Activated T-cell treated with anti-CD3 and anti-CD28 coated beads, Interleukin-2, amount 50 U/mL, for 24 hours (primary cell): ENCODE measurements at regions not wholly inside any gene's neighbourhood (a gene's known extent, or its start where the extent isn't known, plus 50 kb on each side); places are given as distances from the start of the nearest gene placed in this dataset.
"Not testable (repeated sequence)": the region's sequence is repeated elsewhere in the genome, so short reads cannot be mapped to it uniquely, and the experiment has no call there.

Source experiments
- DNase-seq: peaks from one replicate; pipeline ENCODE4 v3.0.0-alpha.2; 2020
- H3K27ac Mint-ChIP-seq: 2 replicates; pipeline ENCODE4 v1.8.0; 2020; ENCODE audit warnings: mild to moderate bottlenecking, mixed read lengths
- H3K27me3 Mint-ChIP-seq: 2 replicates; pipeline ENCODE4 v1.8.0; 2020; ENCODE audit warnings: mixed read lengths
- H3K36me3 Mint-ChIP-seq: 2 replicates; pipeline ENCODE4 v1.8.0; 2020; ENCODE audit warnings: low read depth, mixed read lengths
- H3K4me1 Mint-ChIP-seq: 2 replicates; pipeline ENCODE4 v1.8.0; 2020; ENCODE audit warnings: low read depth, mixed read lengths
- H3K4me3 Mint-ChIP-seq: 2 replicates; pipeline ENCODE4 v1.8.0; 2020; ENCODE audit warnings: mild to moderate bottlenecking, moderate library complexity, mixed read lengths
- H3K9me3 Mint-ChIP-seq: 2 replicates; pipeline ENCODE4 v1.8.0; 2020; ENCODE audit warnings: mixed read lengths

- peaks cover 10% of the 10 kb centered on the region for H3K9me3 Mint-ChIP-seq
- H3K36me3 Mint-ChIP-seq, result no peaks in the 10 kb centered on the region
- no peak for DNase-seq
- H3K27ac Mint-ChIP-seq, result no peak overlapping the region
- no peaks in the 10 kb centered on the region for H3K4me1 Mint-ChIP-seq
- H3K4me3 Mint-ChIP-seq, result no peak overlapping the region
- H3K27me3 Mint-ChIP-seq, result no peaks in the 10 kb centered on the region
Measured at GRCh38 chr9:85167146-85167545, 497.6 kb downstream of the NTRK2 start.

- no peaks in the 10 kb centered on the region for H3K36me3 Mint-ChIP-seq
- no peaks in the 10 kb centered on the region for H3K4me1 Mint-ChIP-seq
- H3K27ac Mint-ChIP-seq, result no peak overlapping the region
- H3K9me3 Mint-ChIP-seq, result peaks cover 6% of the 10 kb centered on the region
- no peak for DNase-seq
- H3K4me3 Mint-ChIP-seq, result no peak overlapping the region
- H3K27me3 Mint-ChIP-seq, result no peaks in the 10 kb centered on the region
Measured at GRCh38 chr9:85163825-85164224, 494.3 kb downstream of the NTRK2 start.

GRCh38 chr9:85163415-85163814 lies 493.9 kb downstream of the NTRK2 start:
- no peak overlapping the region for H3K27ac Mint-ChIP-seq
- no peaks in the 10 kb centered on the region for H3K36me3 Mint-ChIP-seq
- peaks cover 6% of the 10 kb centered on the region for H3K9me3 Mint-ChIP-seq
- H3K4me3 Mint-ChIP-seq, result no peak overlapping the region
- DNase-seq, result no peak
- no peaks in the 10 kb centered on the region for H3K27me3 Mint-ChIP-seq
- no peaks in the 10 kb centered on the region for H3K4me1 Mint-ChIP-seq

- Mint-ChIP-seq H3K27ac (no peak overlapping the region), H3K4me3 (no peak overlapping the region), H3K36me3 (no peaks in the 10 kb centered on the region), H3K4me1 (no peaks in the 10 kb centered on the region), H3K27me3 (no peaks in the 10 kb centered on the region), H3K9me3 (peaks cover 6% of the 10 kb centered on the region)
- no peak for DNase-seq
Measured at GRCh38 chr9:85162822-85163221, 493.3 kb downstream of the NTRK2 start.

GRCh38 chr9:85160944-85161343 lies 491.4 kb downstream of the NTRK2 start:
- DNase-seq, H3K27me3 Mint-ChIP-seq, H3K9me3 Mint-ChIP-seq, H3K4me1 Mint-ChIP-seq, H3K36me3 Mint-ChIP-seq, H3K27ac Mint-ChIP-seq, H3K4me3 Mint-ChIP-seq: not testable (repeated sequence)

- Mint-ChIP-seq H3K9me3 (no peaks in the 10 kb centered on the region), H3K36me3 (no peaks in the 10 kb centered on the region), H3K27me3 (no peaks in the 10 kb centered on the region), H3K4me3 (no peak overlapping the region), H3K4me1 (no peaks in the 10 kb centered on the region), H3K27ac (no peak overlapping the region)
- DNase-seq, result no peak
Measured at GRCh38 chr9:85158512-85158911, 489.0 kb downstream of the NTRK2 start.

GRCh38 chr9:85157772-85158171 lies 488.2 kb downstream of the NTRK2 start:
- H3K4me3 Mint-ChIP-seq, result no peak overlapping the region
- no peak for DNase-seq

GRCh38 chr9:85156652-85157051 lies 487.1 kb downstream of the NTRK2 start:
- Mint-ChIP-seq H3K4me3 (no peak overlapping the region), H3K4me1 (no peaks in the 10 kb centered on the region), H3K9me3 (no peaks in the 10 kb centered on the region), H3K36me3 (no peaks in the 10 kb centered on the region), H3K27ac (no peak overlapping the region), H3K27me3 (no peaks in the 10 kb centered on the region)
- no peak for DNase-seq

More at GRCh38 chr9:85157772-85158171, 488.2 kb downstream of the NTRK2 start:
- no peaks in the 10 kb centered on the region for H3K9me3 Mint-ChIP-seq
- H3K4me1 Mint-ChIP-seq, result no peaks in the 10 kb centered on the region
- H3K27me3 Mint-ChIP-seq, result no peaks in the 10 kb centered on the region
- no peak overlapping the region for H3K27ac Mint-ChIP-seq
- H3K36me3 Mint-ChIP-seq, result no peaks in the 10 kb centered on the region

GRCh38 chr9:85155352-85155751 lies 485.8 kb downstream of the NTRK2 start:
- no peaks in the 10 kb centered on the region for H3K27me3 Mint-ChIP-seq
- no peaks in the 10 kb centered on the region for H3K36me3 Mint-ChIP-seq
- no peak overlapping the region for H3K4me3 Mint-ChIP-seq
- no peaks in the 10 kb centered on the region for H3K4me1 Mint-ChIP-seq
- DNase-seq, result no peak
- no peaks in the 10 kb centered on the region for H3K9me3 Mint-ChIP-seq
- no peak overlapping the region for H3K27ac Mint-ChIP-seq

GRCh38 chr9:85151741-85152140 lies 482.2 kb downstream of the NTRK2 start:
- no peak overlapping the region for H3K4me3 Mint-ChIP-seq
- DNase-seq, result no peak
- no peaks in the 10 kb centered on the region for H3K9me3 Mint-ChIP-seq
- H3K4me1 Mint-ChIP-seq, result no peaks in the 10 kb centered on the region
- no peaks in the 10 kb centered on the region for H3K36me3 Mint-ChIP-seq
- no peak overlapping the region for H3K27ac Mint-ChIP-seq
- no peaks in the 10 kb centered on the region for H3K27me3 Mint-ChIP-seq

- Mint-ChIP-seq H3K9me3 (no peaks in the 10 kb centered on the region), H3K27ac (no peak overlapping the region), H3K27me3 (no peaks in the 10 kb centered on the region), H3K36me3 (no peaks in the 10 kb centered on the region), H3K4me3 (no peak overlapping the region), H3K4me1 (no peaks in the 10 kb centered on the region)
- DNase-seq, result no peak
Measured at GRCh38 chr9:85151162-85151561, 481.6 kb downstream of the NTRK2 start.

- H3K27me3 Mint-ChIP-seq, result no peaks in the 10 kb centered on the region
Measured at GRCh38 chr9:85147046-85147640, 477.6 kb downstream of the NTRK2 start.

GRCh38 chr9:85142968-85143367 lies 473.4 kb downstream of the NTRK2 start:
- H3K27me3 Mint-ChIP-seq, result peaks cover 3% of the 10 kb centered on the region
- no peaks in the 10 kb centered on the region for H3K4me1 Mint-ChIP-seq
- no peak overlapping the region for H3K27ac Mint-ChIP-seq
- H3K4me3 Mint-ChIP-seq, result no peak overlapping the region
- DNase-seq, result no peak
- H3K36me3 Mint-ChIP-seq, result no peaks in the 10 kb centered on the region
- no peaks in the 10 kb centered on the region for H3K9me3 Mint-ChIP-seq

More at GRCh38 chr9:85147046-85147640, 477.6 kb downstream of the NTRK2 start:
- Mint-ChIP-seq H3K27ac (no peak overlapping the region), H3K9me3 (no peaks in the 10 kb centered on the region), H3K4me3 (no peak overlapping the region), H3K36me3 (no peaks in the 10 kb centered on the region), H3K4me1 (no peaks in the 10 kb centered on the region)
- no peak for DNase-seq

- Mint-ChIP-seq H3K4me1 (no peaks in the 10 kb centered on the region), H3K36me3 (no peaks in the 10 kb centered on the region)
Measured at GRCh38 chr9:85142496-85142911, 473.0 kb downstream of the NTRK2 start.

GRCh38 chr9:85137696-85138095 lies 468.2 kb downstream of the NTRK2 start:
- Mint-ChIP-seq H3K36me3 (no peaks in the 10 kb centered on the region), H3K9me3 (peaks cover 4% of the 10 kb centered on the region), H3K4me1 (no peaks in the 10 kb centered on the region), H3K27me3 (peaks cover 6% of the 10 kb centered on the region), H3K27ac (no peak overlapping the region), H3K4me3 (no peak overlapping the region)
- DNase-seq, result no peak

More at GRCh38 chr9:85142496-85142911, 473.0 kb downstream of the NTRK2 start:
- no peaks in the 10 kb centered on the region for H3K9me3 Mint-ChIP-seq
- H3K27ac Mint-ChIP-seq, result no peak overlapping the region
- DNase-seq, result no peak
- peaks cover 6% of the 10 kb centered on the region for H3K27me3 Mint-ChIP-seq
- no peak overlapping the region for H3K4me3 Mint-ChIP-seq

GRCh38 chr9:85136987-85137386 lies 467.5 kb downstream of the NTRK2 start:
- Mint-ChIP-seq H3K36me3 (no peaks in the 10 kb centered on the region), H3K27ac (no peak overlapping the region), H3K4me1 (no peaks in the 10 kb centered on the region), H3K27me3 (peaks cover 6% of the 10 kb centered on the region), H3K4me3 (no peak overlapping the region), H3K9me3 (peaks cover 4% of the 10 kb centered on the region)
- no peak for DNase-seq
